Cardiac muscle cell (in vitro differentiated cells and primary cell): ENCODE measurements at regions not wholly inside any gene's neighbourhood (a gene's known extent, or its start where the extent isn't known, plus 50 kb on each side); places are given as distances from the start of the nearest gene placed in this dataset.

Source experiments
- DNase-seq, 2 donors: peaks; one replicate each; pipeline versions ENCODE4 v3.0.0 to v3.0.0-alpha.2; 2010 to 2017; ENCODE audit warnings: low read depth in 1 of 2, low spot score in 1 of 2
- H3K27ac ChIP-seq: fragments of 200-600 bp; sonication (generic); 2 replicates; pipeline ENCODE4 v1.5.1; 2016
- H3K27me3 ChIP-seq: fragments of 200-600 bp; sonication (generic); 2 replicates; pipeline ENCODE4 v1.6.0; 2016; ENCODE audit warnings: control low read depth
- H3K36me3 ChIP-seq: fragments of 200-600 bp; sonication (generic); 2 replicates; pipeline ENCODE4 v1.5.1; 2016; ENCODE audit warnings: control low read depth
- H3K4me1 ChIP-seq: fragments of 200-600 bp; sonication (generic); 2 replicates; pipeline ENCODE4 v1.8.1; 2017; ENCODE audit warnings: low read depth, mild to moderate bottlenecking, mixed run types
- H3K4me3 ChIP-seq: fragments of 200-600 bp; sonication (generic); 2 replicates; pipeline ENCODE4 v1.5.1; 2016; ENCODE audit warnings: mild to moderate bottlenecking
- H3K9me3 ChIP-seq: fragments of 200-600 bp; sonication (generic); 2 replicates; pipeline ENCODE4 v1.5.1; 2017; ENCODE audit warnings: low read depth, mild to moderate bottlenecking, control low read depth
- CTCF ChIP-seq: IDR thresholded peaks from 2 replicates; pipeline ENCODE4 v1.5.1; 2012; ENCODE audit warnings: low read depth, mild to moderate bottlenecking, low read length

- no peaks in the 10 kb centered on the region for H3K4me1 ChIP-seq
- no peak for TF ChIP-seq CTCF
- peak; percentile 0 to 2 for DNase-seq
Measured at GRCh38 chr10:79883986-79884385, 57.4 kb downstream of the NUTM2E start.

GRCh38 chr10:79886345-79886744, 59.8 kb downstream of the NUTM2E start:
- Histone ChIP-seq H3K27me3 (no peaks in the 10 kb centered on the region), H3K4me1 (no peaks in the 10 kb centered on the region), H3K4me3 (no peak overlapping the region), H3K27ac (no peak overlapping the region), H3K9me3 (no peaks in the 10 kb centered on the region), H3K36me3 (no peaks in the 10 kb centered on the region)
- TF ChIP-seq CTCF: no peak
- DNase-seq: no peak

More at GRCh38 chr10:79883986-79884385, 57.4 kb downstream of the NUTM2E start:
- H3K27ac ChIP-seq: no peak overlapping the region
- H3K27me3 ChIP-seq: no peaks in the 10 kb centered on the region
- H3K36me3 ChIP-seq: no peaks in the 10 kb centered on the region
- no peak overlapping the region for H3K4me3 ChIP-seq
- H3K9me3 ChIP-seq: no peaks in the 10 kb centered on the region
